Keratinocyte (primary cell): ENCODE measurements at regions not wholly inside any gene's neighbourhood (a gene's known extent, or its start where the extent isn't known, plus 50 kb on each side); places are given as distances from the start of the nearest gene placed in this dataset.

Experiments used
- EZH2 ChIP-seq: IDR thresholded peaks from one replicate; pipeline ENCODE4 v1.6.1; 2012; ENCODE audit warnings: inconsistent platforms, mild to moderate bottlenecking, low read length, moderate library complexity
- TF ChIP-seq, protein P1 (sequence below), 3 experiments: IDR thresholded peaks in 1 of 3; conservative IDR thresholded peaks in 1 of 3; optimal IDR thresholded peaks in 1 of 3; 2 replicates in 2 of 3; 3 replicates in 1 of 3; pipeline versions ENCODE3 to v1.5.1; 2011; ENCODE audit warnings: low read length in 3 of 3, mild to moderate bottlenecking in 3 of 3, moderate library complexity in 2 of 3, control low read depth in 1 of 3, inconsistent platforms in 1 of 3; ENCODE audit not compliant: insufficient read depth in 2 of 3; ENCODE audit errors: extremely low read depth in 1 of 3

- TF ChIP-seq, protein P1, sequence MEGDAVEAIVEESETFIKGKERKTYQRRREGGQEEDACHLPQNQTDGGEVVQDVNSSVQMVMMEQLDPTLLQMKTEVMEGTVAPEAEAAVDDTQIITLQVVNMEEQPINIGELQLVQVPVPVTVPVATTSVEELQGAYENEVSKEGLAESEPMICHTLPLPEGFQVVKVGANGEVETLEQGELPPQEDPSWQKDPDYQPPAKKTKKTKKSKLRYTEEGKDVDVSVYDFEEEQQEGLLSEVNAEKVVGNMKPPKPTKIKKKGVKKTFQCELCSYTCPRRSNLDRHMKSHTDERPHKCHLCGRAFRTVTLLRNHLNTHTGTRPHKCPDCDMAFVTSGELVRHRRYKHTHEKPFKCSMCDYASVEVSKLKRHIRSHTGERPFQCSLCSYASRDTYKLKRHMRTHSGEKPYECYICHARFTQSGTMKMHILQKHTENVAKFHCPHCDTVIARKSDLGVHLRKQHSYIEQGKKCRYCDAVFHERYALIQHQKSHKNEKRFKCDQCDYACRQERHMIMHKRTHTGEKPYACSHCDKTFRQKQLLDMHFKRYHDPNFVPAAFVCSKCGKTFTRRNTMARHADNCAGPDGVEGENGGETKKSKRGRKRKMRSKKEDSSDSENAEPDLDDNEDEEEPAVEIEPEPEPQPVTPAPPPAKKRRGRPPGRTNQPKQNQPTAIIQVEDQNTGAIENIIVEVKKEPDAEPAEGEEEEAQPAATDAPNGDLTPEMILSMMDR (optimal IDR thresholded peaks at IDR 0.05 in 1 of 3, IDR thresholded peaks at IDR 0.05 in 1 of 3, conservative IDR thresholded peaks at IDR 0.05 in 1 of 3; ENCODE audit: extremely low read depth in 1 of 3, insufficient read depth in 2 of 3, low read length in 3 of 3) = no peak
- TF ChIP-seq EZH2 = no peak
Measured at GRCh38 chr20:19834783-19835182, 76.7 kb downstream of the RIN2 start.
